ENCODE measurements at regions not wholly inside any gene's neighbourhood (a gene's known extent, or its start where the extent isn't known, plus 50 kb on each side); places are given as distances from the start of the nearest gene placed in this dataset.

- no peak overlapping the region for H3K4me3 ChIP-seq (ENCODE audit: low read length, poor library complexity, severe bottlenecking)
- H3K36me3 ChIP-seq (ENCODE audit: insufficient read depth, low read length): no peaks in the 10 kb centered on the region
- peaks cover 12% of the 10 kb centered on the region for H3K4me1 ChIP-seq (ENCODE audit: insufficient read depth, low read length, poor library complexity, severe bottlenecking)
- no peaks in the 10 kb centered on the region for H3K9me2 ChIP-seq (replicated peaks; ENCODE audit: low read depth, low read length)
- no peaks in the 10 kb centered on the region for H3K79me2 ChIP-seq (ENCODE audit: insufficient read depth, low read length)
- H2AFZ ChIP-seq (ENCODE audit: low read length): no peak overlapping the region
- H3F3A ChIP-seq (ENCODE audit: low read depth): no peaks in the 10 kb centered on the region
- no peak overlapping the region for H3K9ac ChIP-seq (ENCODE audit: low read depth, low read length, poor library complexity, severe bottlenecking)
- TF ChIP-seq EZH2phosphoT487 (IDR thresholded peaks at IDR 0.05; ENCODE audit: borderline replicate concordance) (no peak), CTCF (conservative IDR thresholded peaks at IDR 0.05; ENCODE audit: low read length) (no peak)
- H3K4me2 ChIP-seq (ENCODE audit: low read depth, low read length, poor library complexity, severe bottlenecking): no peak overlapping the region
- H3K9me3 ChIP-seq (ENCODE audit: insufficient read depth, low read depth, low read length): no peaks in the 10 kb centered on the region
- H3K27me3 ChIP-seq (ENCODE audit: insufficient read depth, low read length, poor library complexity, severe bottlenecking): no peaks in the 10 kb centered on the region
- no peaks in the 10 kb centered on the region for H4K20me1 ChIP-seq (ENCODE audit: insufficient read depth, low read length, poor library complexity, severe bottlenecking)
Measured at GRCh38 chr2:221304916-221305315, 267.2 kb downstream of the EPHA4 start.

- H3K9ac ChIP-seq (ENCODE audit: low read depth, low read length, poor library complexity, severe bottlenecking): no peak overlapping the region
- no peak overlapping the region for H3K4me2 ChIP-seq (ENCODE audit: low read depth, low read length, poor library complexity, severe bottlenecking)
- H3K9me2 ChIP-seq (replicated peaks; ENCODE audit: low read depth, low read length): no peaks in the 10 kb centered on the region
- no peaks in the 10 kb centered on the region for H3F3A ChIP-seq (ENCODE audit: low read depth)
- no peaks in the 10 kb centered on the region for H3K36me3 ChIP-seq (ENCODE audit: insufficient read depth, low read length)
- H4K20me1 ChIP-seq (ENCODE audit: insufficient read depth, low read length, poor library complexity, severe bottlenecking): no peaks in the 10 kb centered on the region
- no peak overlapping the region for H3K4me3 ChIP-seq (ENCODE audit: low read length, poor library complexity, severe bottlenecking)
- H2AFZ ChIP-seq (ENCODE audit: low read length): no peak overlapping the region
- no peak for TF ChIP-seq EZH2phosphoT487 (IDR thresholded peaks at IDR 0.05; ENCODE audit: borderline replicate concordance)
- no peak for TF ChIP-seq CTCF (conservative IDR thresholded peaks at IDR 0.05; ENCODE audit: low read length)
- no peaks in the 10 kb centered on the region for H3K27me3 ChIP-seq (ENCODE audit: insufficient read depth, low read length, poor library complexity, severe bottlenecking)
- H3K79me2 ChIP-seq (ENCODE audit: insufficient read depth, low read length): no peaks in the 10 kb centered on the region
- peaks cover 10% of the 10 kb centered on the region for H3K4me1 ChIP-seq (ENCODE audit: insufficient read depth, low read length, poor library complexity, severe bottlenecking)
- H3K9me3 ChIP-seq (ENCODE audit: insufficient read depth, low read depth, low read length): no peaks in the 10 kb centered on the region
Measured at GRCh38 chr2:221308507-221309066, 263.5 kb downstream of the EPHA4 start.

- H3K4me3 ChIP-seq (ENCODE audit: low read length, poor library complexity, severe bottlenecking): no peak overlapping the region
- TF ChIP-seq EZH2phosphoT487 (IDR thresholded peaks at IDR 0.05; ENCODE audit: borderline replicate concordance) (no peak), CTCF (conservative IDR thresholded peaks at IDR 0.05; ENCODE audit: low read length) (no peak)
- no peaks in the 10 kb centered on the region for H3K9me2 ChIP-seq (replicated peaks; ENCODE audit: low read depth, low read length)
- no peaks in the 10 kb centered on the region for H3F3A ChIP-seq (ENCODE audit: low read depth)
- no peaks in the 10 kb centered on the region for H3K9me3 ChIP-seq (ENCODE audit: insufficient read depth, low read depth, low read length)
- peaks cover 10% of the 10 kb centered on the region for H3K4me1 ChIP-seq (ENCODE audit: insufficient read depth, low read length, poor library complexity, severe bottlenecking)
- H3K79me2 ChIP-seq (ENCODE audit: insufficient read depth, low read length): no peaks in the 10 kb centered on the region
- H3K27me3 ChIP-seq (ENCODE audit: insufficient read depth, low read length, poor library complexity, severe bottlenecking): no peaks in the 10 kb centered on the region
- no peak overlapping the region for H3K9ac ChIP-seq (ENCODE audit: low read depth, low read length, poor library complexity, severe bottlenecking)
- H3K36me3 ChIP-seq (ENCODE audit: insufficient read depth, low read length): no peaks in the 10 kb centered on the region
- H4K20me1 ChIP-seq (ENCODE audit: insufficient read depth, low read length, poor library complexity, severe bottlenecking): no peaks in the 10 kb centered on the region
- H3K4me2 ChIP-seq (ENCODE audit: low read depth, low read length, poor library complexity, severe bottlenecking): no peak overlapping the region
- H2AFZ ChIP-seq (ENCODE audit: low read length): no peak overlapping the region
Measured at GRCh38 chr2:221309892-221310583, 262.1 kb downstream of the EPHA4 start.

Data from Loucy (cell line).